GM12892 (cell line): ENCODE measurements at regions not wholly inside any gene's neighbourhood (a gene's known extent, or its start where the extent isn't known, plus 50 kb on each side); places are given as distances from the start of the nearest gene placed in this dataset.

Source experiments
- DNase-seq: peaks from one replicate; pipeline ENCODE4 v3.0.0; 2011; ENCODE audit not compliant: insufficient read length
- FAIRE-seq: peaks from 2 replicates; lab custom pipeline; 2011; peaks lifted over from hg19 to GRCh38; lab: Jason Lieb, UNC
- POLR2A ChIP-seq: IDR thresholded peaks from 2 replicates; pipeline ENCODE4 v1.6.1; 2011; ENCODE audit warnings: low read depth, low read length, control low read depth
- POLR2AphosphoS5 ChIP-seq: IDR thresholded peaks from 2 replicates; pipeline ENCODE4 v1.6.1; 2011; ENCODE audit warnings: low read depth, low read length, control low read depth
- TAF1 ChIP-seq: IDR thresholded peaks from 2 replicates; pipeline ENCODE4 v1.6.1; 2011; ENCODE audit warnings: low read depth, mild to moderate bottlenecking, control low read depth, low read length, borderline replicate concordance

GRCh38 chr14:39974036-39974435, 541.8 kb upstream of the FBXO33 start:
- TF ChIP-seq POLR2A, result no peak
- no peak for TF ChIP-seq TAF1
- no peak for TF ChIP-seq POLR2AphosphoS5
- FAIRE-seq (no peak), DNase-seq (no peak)

- DNase-seq (no peak), FAIRE-seq (no peak)
- TF ChIP-seq TAF1, result no peak
- no peak for TF ChIP-seq POLR2AphosphoS5
- no peak for TF ChIP-seq POLR2A
Observed at GRCh38 chr14:39972704-39973103, 540.5 kb upstream of the FBXO33 start.

- FAIRE-seq, result no peak
- TF ChIP-seq POLR2AphosphoS5 (no peak), TAF1 (no peak), POLR2A (no peak)
- DNase-seq, result no peak
Observed at GRCh38 chr14:39967885-39968284, 535.7 kb upstream of the FBXO33 start.

GRCh38 chr14:39957987-39958386, 525.8 kb upstream of the FBXO33 start:
- FAIRE-seq (no peak), DNase-seq (no peak)
- no peak for TF ChIP-seq POLR2A
- TF ChIP-seq POLR2AphosphoS5, result no peak
- no peak for TF ChIP-seq TAF1

- FAIRE-seq, result no peak
- no peak for DNase-seq
- TF ChIP-seq POLR2A (no peak), POLR2AphosphoS5 (no peak), TAF1 (no peak)
Observed at GRCh38 chr14:39957290-39957689, 525.1 kb upstream of the FBXO33 start.

GRCh38 chr14:39956372-39956771, 524.1 kb upstream of the FBXO33 start:
- no peak for FAIRE-seq
- TF ChIP-seq POLR2AphosphoS5, result no peak
- TF ChIP-seq POLR2A, result no peak
- no peak for TF ChIP-seq TAF1

GRCh38 chr14:39948235-39948634, 516.0 kb upstream of the FBXO33 start:
- no peak for FAIRE-seq
- no peak for DNase-seq
- TF ChIP-seq POLR2AphosphoS5 (no peak), TAF1 (no peak), POLR2A (no peak)

More at GRCh38 chr14:39956372-39956771, 524.1 kb upstream of the FBXO33 start:
- no peak for DNase-seq

- TF ChIP-seq TAF1 (no peak), POLR2AphosphoS5 (no peak), POLR2A (no peak)
- no peak for FAIRE-seq
- DNase-seq, result no peak
Observed at GRCh38 chr14:39946807-39947206, 514.6 kb upstream of the FBXO33 start.

- no peak for TF ChIP-seq TAF1
- no peak for TF ChIP-seq POLR2A
- no peak for TF ChIP-seq POLR2AphosphoS5
- DNase-seq (no peak), FAIRE-seq (no peak)
Observed at GRCh38 chr14:39939023-39939422, 506.8 kb upstream of the FBXO33 start.

GRCh38 chr14:39912192-39913100, 480.2 kb upstream of the FBXO33 start:
- no peak for DNase-seq
- TF ChIP-seq TAF1 (no peak), POLR2AphosphoS5 (no peak), POLR2A (no peak)
- FAIRE-seq, result peak; percentile 77

GRCh38 chr14:39897657-39898056, 465.4 kb upstream of the FBXO33 start:
- no peak for DNase-seq
- no peak for FAIRE-seq
- TF ChIP-seq POLR2AphosphoS5, result no peak
- no peak for TF ChIP-seq TAF1
- TF ChIP-seq POLR2A, result no peak

- FAIRE-seq (no peak), DNase-seq (no peak)
- TF ChIP-seq TAF1 (no peak), POLR2AphosphoS5 (no peak), POLR2A (no peak)
Observed at GRCh38 chr14:39890026-39890425, 457.8 kb upstream of the FBXO33 start.
